ENCODE measurements at regions not wholly inside any gene's neighbourhood (a gene's known extent, or its start where the extent isn't known, plus 50 kb on each side); places are given as distances from the start of the nearest gene placed in this dataset.

GRCh38 chr3:102544741-102545140 lies 109.9 kb downstream of the ZPLD1 start (continued):
- TF ChIP-seq ATF3 (IDR thresholded peaks at IDR 0.05; ENCODE audit: insufficient read depth, low read depth, low read length), result no peak
- TF ChIP-seq ATF2 (IDR thresholded peaks at IDR 0.05; ENCODE audit: low read length), result no peak
- TF ChIP-seq SUZ12 (IDR thresholded peaks at IDR 0.05; ENCODE audit: low read length), result no peak
